Suprapubic skin (tissue), 4 donors: ENCODE measurements at regions not wholly inside any gene's neighbourhood (a gene's known extent, or its start where the extent isn't known, plus 50 kb on each side); places are given as distances from the start of the nearest gene placed in this dataset.
"Not testable (repeated sequence)": the region's sequence is repeated elsewhere in the genome, so short reads cannot be mapped to it uniquely, and the experiment has no call there.

Source experiments
- POLR2A ChIP-seq, 2 donors: fragments of 450-650 bp; IDR thresholded peaks; one replicate each; pipeline ENCODE4 v1.6.1; 2017; ENCODE audit warnings: antibody characterized with exemption in 2 of 2, mild to moderate bottlenecking in 2 of 2, moderate library complexity in 2 of 2
- POLR2AphosphoS5 ChIP-seq, 3 donors: sonication (generic); formaldehyde crosslinking; IDR thresholded peaks; one replicate each; pipeline ENCODE4 v1.6.1; 2017; ENCODE audit warnings: antibody characterized with exemption in 3 of 3
- TF ChIP-seq, protein P1 (sequence below), 2 donors: fragments of 200-600 bp in 1 of 2; fragments of 450-650 bp in 1 of 2; sonication (generic) in 1 of 2; IDR thresholded peaks; one replicate each; pipeline ENCODE4 v1.5.1; 2016 to 2019; ENCODE audit warnings: antibody characterized with exemption in 2 of 2, mild to moderate bottlenecking in 1 of 2, moderate library complexity in 1 of 2

DNA sequence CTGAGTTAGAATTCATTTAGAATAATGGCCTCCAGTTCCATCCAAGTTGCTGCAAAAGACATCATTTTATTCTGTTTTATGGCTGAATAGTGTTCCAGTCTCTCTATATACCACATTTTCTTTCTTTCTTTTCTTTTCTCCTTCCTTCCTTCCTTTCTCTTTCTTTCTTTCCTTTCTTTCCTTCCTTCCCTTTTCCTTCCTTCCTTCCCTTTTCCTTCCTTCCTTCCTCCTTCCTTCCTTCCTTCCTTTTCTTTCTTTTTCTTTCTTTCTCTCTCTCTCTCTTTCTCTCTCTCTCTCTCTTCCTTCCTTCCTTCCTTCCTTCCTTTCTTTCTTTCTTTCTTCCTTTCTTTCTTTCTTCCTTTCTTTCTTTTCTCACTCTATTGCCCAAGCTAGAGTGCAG is 330.2 kb downstream of the TSN start:
- TF ChIP-seq, protein P1, sequence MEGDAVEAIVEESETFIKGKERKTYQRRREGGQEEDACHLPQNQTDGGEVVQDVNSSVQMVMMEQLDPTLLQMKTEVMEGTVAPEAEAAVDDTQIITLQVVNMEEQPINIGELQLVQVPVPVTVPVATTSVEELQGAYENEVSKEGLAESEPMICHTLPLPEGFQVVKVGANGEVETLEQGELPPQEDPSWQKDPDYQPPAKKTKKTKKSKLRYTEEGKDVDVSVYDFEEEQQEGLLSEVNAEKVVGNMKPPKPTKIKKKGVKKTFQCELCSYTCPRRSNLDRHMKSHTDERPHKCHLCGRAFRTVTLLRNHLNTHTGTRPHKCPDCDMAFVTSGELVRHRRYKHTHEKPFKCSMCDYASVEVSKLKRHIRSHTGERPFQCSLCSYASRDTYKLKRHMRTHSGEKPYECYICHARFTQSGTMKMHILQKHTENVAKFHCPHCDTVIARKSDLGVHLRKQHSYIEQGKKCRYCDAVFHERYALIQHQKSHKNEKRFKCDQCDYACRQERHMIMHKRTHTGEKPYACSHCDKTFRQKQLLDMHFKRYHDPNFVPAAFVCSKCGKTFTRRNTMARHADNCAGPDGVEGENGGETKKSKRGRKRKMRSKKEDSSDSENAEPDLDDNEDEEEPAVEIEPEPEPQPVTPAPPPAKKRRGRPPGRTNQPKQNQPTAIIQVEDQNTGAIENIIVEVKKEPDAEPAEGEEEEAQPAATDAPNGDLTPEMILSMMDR (IDR thresholded peaks at IDR 0.05): not testable (repeated sequence)
- not testable (repeated sequence) for TF ChIP-seq POLR2A, POLR2AphosphoS5 (IDR thresholded peaks at IDR 0.05)
